NB4 (cell line): ENCODE measurements at regions not wholly inside any gene's neighbourhood (a gene's known extent, or its start where the extent isn't known, plus 50 kb on each side); places are given as distances from the start of the nearest gene placed in this dataset.

Experiments
- CTCF ChIP-seq: IDR thresholded peaks from one replicate; pipeline ENCODE4 v1.5.1; 2012; ENCODE audit warnings: low read depth, low read length
- MYC ChIP-seq: IDR thresholded peaks from 2 replicates; pipeline ENCODE4 v1.6.1; 2011; ENCODE audit warnings: low read depth, low read length

- no peak for TF ChIP-seq CTCF
- no peak for TF ChIP-seq MYC
These were observed 132.6 kb upstream of the ZNF236 start for GRCh38 chr18:76689646-76690264.
